Karpas-422 (cell line): ENCODE measurements at regions not wholly inside any gene's neighbourhood (a gene's known extent, or its start where the extent isn't known, plus 50 kb on each side); places are given as distances from the start of the nearest gene placed in this dataset.
"Not testable (repeated sequence)": the region's sequence is repeated elsewhere in the genome, so short reads cannot be mapped to it uniquely, and the experiment has no call there.

Experiments used
- DNase-seq: peaks from one replicate; pipeline ENCODE4 v3.0.0-alpha.2; 2015
- H2AFZ ChIP-seq: fragments of 200-600 bp; sonication (generic); 2 replicates; pipeline ENCODE4 v1.6.1; 2014; ENCODE audit warnings: antibody characterized with exemption, low read length, mixed read lengths
- H3K27ac ChIP-seq: fragments of 200-600 bp; sonication (generic); 2 replicates; pipeline ENCODE4 v1.5.1; 2014; ENCODE audit warnings: mild to moderate bottlenecking, low read length, moderate library complexity
- H3K27me3 ChIP-seq: fragments of 200-600 bp; sonication (generic); 2 replicates; pipeline ENCODE4 v1.6.1; 2014; ENCODE audit warnings: low read length, mixed read lengths
- H3K36me3 ChIP-seq: fragments of 200-600 bp; sonication (generic); 2 replicates; pipeline ENCODE4 v1.6.1; 2014; ENCODE audit warnings: low read length, mixed read lengths; ENCODE audit not compliant: insufficient read depth
- H3K4me1 ChIP-seq: fragments of 200-600 bp; sonication (generic); 2 replicates; pipeline ENCODE4 v1.6.1; 2014; ENCODE audit warnings: mild to moderate bottlenecking, low read length, mixed read lengths
- H3K4me2 ChIP-seq: fragments of 200-600 bp; sonication (generic); 2 replicates; pipeline ENCODE4 v1.6.1; 2014; ENCODE audit warnings: low read length, low read depth, mild to moderate bottlenecking; ENCODE audit not compliant: poor library complexity, severe bottlenecking
- H3K4me3 ChIP-seq: fragments of 200-600 bp; sonication (generic); 2 replicates; pipeline ENCODE4 v1.5.1; 2014; ENCODE audit warnings: mild to moderate bottlenecking, antibody characterized with exemption, low read length, mixed read lengths
- H3K79me2 ChIP-seq: fragments of 200-600 bp; sonication (generic); 2 replicates; pipeline ENCODE4 v1.6.1; 2014; ENCODE audit warnings: mild to moderate bottlenecking, low read length, mixed read lengths
- H3K9ac ChIP-seq: fragments of 200-600 bp; sonication (generic); 2 replicates; pipeline ENCODE4 v1.6.0; 2014; ENCODE audit warnings: low read length
- H3K9me2 ChIP-seq: fragments of 200-600 bp; sonication (generic), shearing (Covaris generic); replicated peaks from 2 replicates; pipeline ENCODE4 v1.6.0; 2014; ENCODE audit warnings: mild to moderate bottlenecking, low read length, moderate library complexity; ENCODE audit not compliant: insufficient read depth
- H3K9me3 ChIP-seq: fragments of 300-700, 200-600 bp; sonication (generic); 2 replicates; pipeline ENCODE4 v1.6.1; 2014; ENCODE audit warnings: low read length, mixed read lengths
- H4K20me1 ChIP-seq: fragments of 200-600 bp; sonication (generic); 2 replicates; pipeline ENCODE4 v1.6.1; 2014; ENCODE audit warnings: mild to moderate bottlenecking, antibody characterized with exemption, low read length, low read depth; ENCODE audit not compliant: insufficient read depth

- Histone ChIP-seq H4K20me1 (no peaks in the 10 kb centered on the region), H3K9ac (no peak overlapping the region), H3K4me3 (no peak overlapping the region), H3K27me3 (no peaks in the 10 kb centered on the region), H3K27ac (no peak overlapping the region), H3K9me3 (no peaks in the 10 kb centered on the region), H3K79me2 (no peaks in the 10 kb centered on the region), H3K4me2 (no peak overlapping the region), H3K9me2 (no peaks in the 10 kb centered on the region), H3K4me1 (no peaks in the 10 kb centered on the region), H2AFZ (no peak overlapping the region), H3K36me3 (no peaks in the 10 kb centered on the region)
- no peak for DNase-seq
Observed at GRCh38 chr4:189807031-189807430, 133.6 kb upstream of the FRG1 start.

- Histone ChIP-seq H3K79me2 (no peaks in the 10 kb centered on the region), H3K4me3 (no peak overlapping the region), H3K27ac (no peak overlapping the region), H3K27me3 (no peaks in the 10 kb centered on the region), H2AFZ (no peak overlapping the region), H3K9me2 (no peaks in the 10 kb centered on the region), H4K20me1 (no peaks in the 10 kb centered on the region), H3K4me2 (no peak overlapping the region), H3K9ac (no peak overlapping the region), H3K4me1 (no peaks in the 10 kb centered on the region), H3K36me3 (no peaks in the 10 kb centered on the region), H3K9me3 (no peaks in the 10 kb centered on the region)
- DNase-seq, result no peak
Observed at GRCh38 chr4:189809241-189809735, 131.4 kb upstream of the FRG1 start.

- Histone ChIP-seq H3K4me1 (no peaks in the 10 kb centered on the region), H3K9me2 (no peaks in the 10 kb centered on the region), H3K36me3 (no peaks in the 10 kb centered on the region), H3K4me3 (no peak overlapping the region), H3K27me3 (no peaks in the 10 kb centered on the region), H3K4me2 (no peak overlapping the region), H3K27ac (no peak overlapping the region), H2AFZ (no peak overlapping the region), H3K9me3 (no peaks in the 10 kb centered on the region), H3K9ac (no peak overlapping the region), H4K20me1 (no peaks in the 10 kb centered on the region), H3K79me2 (no peaks in the 10 kb centered on the region)
- no peak for DNase-seq
Observed at GRCh38 chr4:189809839-189810238, 130.8 kb upstream of the FRG1 start.

GRCh38 chr4:189810318-189811181, 130.1 kb upstream of the FRG1 start:
- not testable (repeated sequence) for H3K36me3 ChIP-seq, H3K4me3 ChIP-seq, H3K27me3 ChIP-seq, H3K27ac ChIP-seq, H3K9ac ChIP-seq, H3K4me2 ChIP-seq, H4K20me1 ChIP-seq, H3K9me3 ChIP-seq, H3K79me2 ChIP-seq, H2AFZ ChIP-seq, DNase-seq, H3K4me1 ChIP-seq, H3K9me2 ChIP-seq

- Histone ChIP-seq H3K27ac (no peak overlapping the region), H3K36me3 (no peaks in the 10 kb centered on the region), H3K4me3 (no peak overlapping the region), H2AFZ (no peak overlapping the region), H3K9me3 (no peaks in the 10 kb centered on the region), H3K4me1 (no peaks in the 10 kb centered on the region), H3K9me2 (no peaks in the 10 kb centered on the region), H3K4me2 (no peak overlapping the region), H3K79me2 (no peaks in the 10 kb centered on the region), H4K20me1 (no peaks in the 10 kb centered on the region), H3K27me3 (no peaks in the 10 kb centered on the region), H3K9ac (no peak overlapping the region)
- no peak for DNase-seq
Observed at GRCh38 chr4:189815404-189816192, 125.1 kb upstream of the FRG1 start.

GRCh38 chr4:189822326-189822725, 118.3 kb upstream of the FRG1 start:
- Histone ChIP-seq H3K4me3 (no peak overlapping the region), H3K79me2 (no peaks in the 10 kb centered on the region), H3K4me1 (no peaks in the 10 kb centered on the region), H4K20me1 (no peaks in the 10 kb centered on the region), H3K9ac (no peak overlapping the region), H3K4me2 (no peak overlapping the region), H3K27ac (no peak overlapping the region), H3K27me3 (no peaks in the 10 kb centered on the region), H3K9me2 (no peaks in the 10 kb centered on the region), H3K36me3 (no peaks in the 10 kb centered on the region), H2AFZ (no peak overlapping the region), H3K9me3 (no peaks in the 10 kb centered on the region)
- DNase-seq, result no peak

- no peak for DNase-seq
- H3K79me2 ChIP-seq, result no peaks in the 10 kb centered on the region
- H4K20me1 ChIP-seq, result no peaks in the 10 kb centered on the region
- H3K9ac ChIP-seq, result no peak overlapping the region
- no peaks in the 10 kb centered on the region for H3K36me3 ChIP-seq
- no peak overlapping the region for H3K27ac ChIP-seq
- no peaks in the 10 kb centered on the region for H3K9me3 ChIP-seq
- H3K27me3 ChIP-seq, result no peaks in the 10 kb centered on the region
- H3K4me2 ChIP-seq, result no peak overlapping the region
- H3K4me3 ChIP-seq, result no peak overlapping the region
- no peak overlapping the region for H2AFZ ChIP-seq
- H3K4me1 ChIP-seq, result no peaks in the 10 kb centered on the region
- no peaks in the 10 kb centered on the region for H3K9me2 ChIP-seq
Observed at GRCh38 chr4:189823591-189823990, 117.1 kb upstream of the FRG1 start.

- no peak overlapping the region for H3K9ac ChIP-seq
- H4K20me1 ChIP-seq, result no peaks in the 10 kb centered on the region
- no peak overlapping the region for H2AFZ ChIP-seq
- H3K79me2 ChIP-seq, result no peaks in the 10 kb centered on the region
- H3K4me3 ChIP-seq, result no peak overlapping the region
- no peaks in the 10 kb centered on the region for H3K36me3 ChIP-seq
- DNase-seq, result no peak
- no peaks in the 10 kb centered on the region for H3K9me3 ChIP-seq
- H3K9me2 ChIP-seq, result no peaks in the 10 kb centered on the region
- no peak overlapping the region for H3K27ac ChIP-seq
- no peaks in the 10 kb centered on the region for H3K4me1 ChIP-seq
- no peaks in the 10 kb centered on the region for H3K27me3 ChIP-seq
- no peak overlapping the region for H3K4me2 ChIP-seq
Observed at GRCh38 chr4:189825466-189825865, 115.2 kb upstream of the FRG1 start.
